Embryonic facial prominence (tissue), 1 donor: ENCODE measurements at regions not wholly inside any gene's neighbourhood (a gene's known extent, or its start where the extent isn't known, plus 50 kb on each side); places are given as distances from the start of the nearest gene placed in this dataset.

Experiments
- DNase-seq: peaks from one replicate; pipeline ENCODE4 v3.0.0-alpha.2; 2016; ENCODE audit errors: extremely low spot score

DNA sequence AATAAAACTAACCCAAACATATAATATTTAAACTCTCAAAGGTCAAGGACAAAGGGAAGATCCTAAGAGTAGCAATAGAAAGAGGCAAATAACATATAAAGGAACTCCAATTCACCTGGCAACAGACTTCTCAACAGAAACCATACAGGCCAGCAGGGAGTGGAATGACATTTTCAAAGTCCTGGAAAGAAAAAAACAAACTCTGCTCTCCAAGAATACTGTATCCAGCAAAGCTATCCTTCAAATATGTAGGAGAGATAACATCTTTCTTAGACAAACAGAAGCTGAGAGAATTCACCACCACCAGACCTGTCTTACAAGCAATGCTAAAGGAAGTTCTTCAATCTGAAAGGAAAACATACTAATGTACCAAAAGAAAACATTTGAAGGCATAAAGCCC is 51.5 kb upstream of the TMEM158 start:
- no peak for DNase-seq

DNA sequence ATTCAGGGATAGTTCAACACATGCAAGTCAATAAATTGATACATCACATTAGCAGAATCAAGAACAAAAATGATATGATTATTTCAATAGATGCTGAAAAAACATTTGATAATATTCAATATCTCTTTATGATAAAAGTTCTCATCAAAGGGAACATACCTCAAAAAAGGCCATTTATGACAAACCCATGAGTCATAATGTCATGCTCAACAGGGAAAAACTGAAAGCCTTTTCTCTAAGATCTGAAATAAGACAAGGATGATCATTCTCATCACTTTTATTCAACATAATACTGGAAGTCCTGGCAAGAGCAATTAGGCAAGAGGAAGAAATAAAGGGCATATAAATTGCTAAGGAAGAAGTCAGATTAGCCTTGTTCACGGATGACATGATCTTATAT is 54.1 kb upstream of the TMEM158 start:
- no peak for DNase-seq

DNA sequence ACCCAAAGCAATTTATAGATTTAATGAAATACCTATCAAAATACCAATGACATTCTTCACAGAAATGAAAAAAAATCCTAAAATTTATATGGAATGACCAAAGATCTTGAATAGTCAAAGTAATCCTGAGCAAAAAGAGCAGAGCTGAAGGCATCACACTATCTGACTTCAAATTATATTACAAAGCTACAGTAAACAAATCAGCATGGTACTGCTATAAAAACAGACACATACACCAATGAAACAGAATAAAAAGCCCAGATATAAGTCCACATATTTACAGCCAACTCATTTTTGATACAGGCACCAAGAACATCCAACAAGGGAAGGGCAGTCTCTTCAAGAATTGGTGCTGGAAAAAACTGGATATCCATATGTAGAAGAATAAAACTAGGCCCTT is 54.9 kb upstream of the TMEM158 start:
- no peak for DNase-seq

DNA sequence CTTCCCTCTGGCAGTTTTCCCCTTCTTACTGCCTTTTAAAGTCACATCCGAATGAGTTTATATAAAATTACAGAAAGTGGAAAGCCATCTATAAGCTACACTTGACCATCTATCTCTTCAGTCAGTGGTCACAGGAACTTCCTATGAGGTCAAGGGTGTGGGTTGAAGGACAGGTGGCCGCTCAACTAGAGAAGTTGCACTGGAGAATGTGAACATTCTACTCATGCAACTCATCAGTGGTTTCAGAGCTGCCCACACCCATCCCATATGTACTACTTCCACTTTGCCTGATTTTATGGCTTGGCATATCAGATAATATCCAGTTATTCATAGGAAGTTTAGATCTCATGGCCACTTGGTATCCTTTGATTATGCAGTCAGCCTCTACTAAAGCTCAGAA is 57.4 kb upstream of the TMEM158 start:
- no peak for DNase-seq

DNA sequence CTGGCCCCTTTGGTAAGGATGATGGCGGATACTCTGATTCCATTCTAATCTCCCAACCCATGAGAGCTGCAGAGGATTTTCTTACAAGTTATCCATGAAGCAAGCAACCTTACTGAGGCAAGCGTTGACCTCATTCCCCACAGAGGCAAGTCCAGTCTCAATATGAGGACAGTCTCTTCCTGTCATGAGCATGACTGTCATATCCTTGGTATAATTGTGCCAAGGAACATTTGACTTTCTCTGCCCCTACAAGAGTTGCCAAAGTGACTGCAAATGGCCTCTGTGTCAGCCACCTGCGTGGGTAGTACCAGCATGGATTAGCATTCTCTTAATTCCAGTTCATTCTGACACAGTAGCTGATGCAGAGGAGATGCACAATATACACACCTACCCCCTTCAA is 71.2 kb upstream of the TMEM158 start:
- DNase-seq: no peak

DNA sequence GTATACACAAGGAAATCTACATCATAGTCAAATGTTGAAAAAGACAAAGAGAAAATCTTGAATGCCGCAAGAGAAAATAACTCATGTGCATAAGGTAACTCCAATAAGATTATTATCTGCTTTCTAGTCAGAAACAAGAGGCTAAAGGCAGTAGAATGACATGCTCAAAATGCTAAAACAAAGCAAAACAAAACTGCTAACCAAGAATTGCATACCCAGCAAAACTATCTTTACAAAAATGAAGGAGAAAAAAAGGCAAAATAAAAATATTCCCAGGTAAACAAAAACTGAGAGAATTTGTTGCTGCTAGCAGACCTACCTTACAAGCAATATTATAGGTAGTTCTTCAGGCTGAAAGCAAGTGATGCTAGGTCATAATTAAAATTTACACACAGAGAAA is 76.4 kb upstream of the TMEM158 start:
- DNase-seq: no peak

DNA sequence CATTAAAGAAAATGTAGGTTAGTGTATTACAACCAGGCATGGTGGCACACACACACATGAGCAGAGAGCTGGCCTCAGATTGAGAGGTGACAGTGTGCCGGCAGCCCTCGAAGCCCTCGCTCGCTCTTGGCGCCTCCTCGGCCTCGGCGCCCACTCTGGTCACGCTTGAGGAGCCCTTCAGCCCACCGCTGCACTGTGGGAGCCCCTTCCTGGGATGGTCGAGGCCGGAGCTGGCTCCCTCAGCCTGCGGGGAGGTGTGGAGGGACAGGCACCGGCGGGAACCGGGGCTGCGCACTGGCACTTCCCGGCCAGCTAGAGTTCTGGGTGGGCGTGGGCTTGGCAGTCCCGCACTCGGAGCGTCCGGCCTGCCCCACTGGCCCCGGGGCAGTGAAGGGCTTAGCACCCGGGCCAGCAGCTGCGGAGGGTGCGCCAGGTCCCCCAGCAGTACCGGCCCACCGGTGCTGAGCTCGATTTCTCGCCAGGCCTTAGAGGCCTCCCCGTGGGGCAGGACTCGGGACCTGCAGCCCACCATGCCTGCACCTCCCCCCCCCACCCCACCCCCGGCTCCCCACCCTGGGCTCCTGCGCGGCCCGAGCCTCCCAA is 80.4 kb upstream of the TMEM158 start:
- no peak for DNase-seq

DNA sequence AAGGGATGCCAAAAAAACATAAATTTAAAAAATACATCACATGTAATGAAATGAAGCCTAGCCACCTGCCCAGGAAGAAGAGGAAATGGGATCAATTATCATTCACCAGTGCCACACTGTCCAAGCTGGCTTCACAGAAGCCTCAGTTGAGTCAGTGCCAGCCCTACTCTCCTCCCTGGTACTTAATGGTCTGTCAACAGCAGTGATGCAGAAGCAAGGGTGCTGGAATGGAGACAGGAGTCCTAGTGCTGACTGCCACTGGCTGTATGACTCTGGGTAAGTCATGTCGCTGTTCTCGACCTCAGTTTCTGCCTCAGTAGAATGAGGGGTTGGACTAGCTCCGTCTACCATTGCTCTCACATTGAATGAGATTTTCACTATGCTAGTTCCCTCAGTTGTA is 78.5 kb upstream of the LARS2 start:
- no peak for DNase-seq

DNA sequence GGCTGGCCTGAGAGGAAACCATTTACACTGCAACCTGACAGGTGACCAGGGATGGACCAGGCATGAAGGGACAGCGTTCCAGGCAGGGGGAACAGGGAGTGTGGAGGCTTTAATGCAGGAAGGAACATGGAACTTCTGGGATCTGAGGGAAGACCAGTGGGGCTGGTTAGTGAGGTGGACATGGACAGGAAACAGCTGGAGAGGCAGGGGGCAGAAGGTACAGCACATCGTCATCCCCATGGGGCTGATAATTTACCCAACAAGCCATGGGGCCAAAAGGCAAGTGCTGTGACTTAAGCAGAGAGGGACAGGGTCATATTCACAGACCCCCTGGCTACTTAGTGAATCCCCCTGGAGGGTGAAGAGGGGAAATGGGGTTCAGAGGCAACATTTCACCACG is 77.0 kb upstream of the LARS2 start:
- no peak for DNase-seq

DNA sequence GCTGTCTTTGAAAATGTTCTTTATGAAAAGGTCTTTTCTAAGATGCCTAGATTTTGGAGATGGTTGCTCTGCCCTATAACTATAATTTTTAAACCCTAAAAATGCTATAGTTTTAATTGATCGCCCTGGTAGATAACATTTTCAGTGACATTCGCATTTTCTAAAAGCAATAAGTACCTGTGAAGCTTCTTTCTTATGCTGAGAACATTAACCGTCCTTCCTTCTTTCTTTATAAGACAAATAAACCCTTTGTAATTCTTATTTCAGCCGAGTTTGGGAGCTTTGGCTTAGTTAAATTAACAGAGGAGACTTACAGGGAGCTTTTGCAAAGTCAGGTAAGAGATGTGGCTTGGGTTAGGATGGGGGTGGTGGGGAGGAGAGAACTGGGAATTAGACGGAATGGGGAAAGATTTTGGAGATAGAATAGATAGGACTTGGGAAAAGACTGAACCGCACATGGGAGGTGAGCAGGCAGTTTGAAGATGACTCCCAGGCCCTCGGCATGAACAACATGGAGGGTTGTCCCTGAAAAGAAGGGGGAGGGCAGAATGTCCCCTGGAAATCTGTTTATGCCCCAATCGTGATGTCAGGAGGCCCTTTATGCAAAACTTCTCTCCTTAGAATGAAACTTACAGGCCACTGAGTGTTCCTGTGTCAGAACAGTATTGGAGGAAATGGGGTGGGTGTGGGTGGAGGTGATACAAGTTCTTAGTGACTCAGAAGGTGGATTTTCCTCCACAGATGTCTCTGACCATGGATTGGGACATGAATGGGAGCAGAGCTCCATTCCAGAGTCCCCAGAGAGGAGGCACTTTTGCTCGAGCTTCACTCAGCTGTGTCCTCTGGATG is 76.2 kb upstream of the LARS2 start:
- DNase-seq: no peak

DNA sequence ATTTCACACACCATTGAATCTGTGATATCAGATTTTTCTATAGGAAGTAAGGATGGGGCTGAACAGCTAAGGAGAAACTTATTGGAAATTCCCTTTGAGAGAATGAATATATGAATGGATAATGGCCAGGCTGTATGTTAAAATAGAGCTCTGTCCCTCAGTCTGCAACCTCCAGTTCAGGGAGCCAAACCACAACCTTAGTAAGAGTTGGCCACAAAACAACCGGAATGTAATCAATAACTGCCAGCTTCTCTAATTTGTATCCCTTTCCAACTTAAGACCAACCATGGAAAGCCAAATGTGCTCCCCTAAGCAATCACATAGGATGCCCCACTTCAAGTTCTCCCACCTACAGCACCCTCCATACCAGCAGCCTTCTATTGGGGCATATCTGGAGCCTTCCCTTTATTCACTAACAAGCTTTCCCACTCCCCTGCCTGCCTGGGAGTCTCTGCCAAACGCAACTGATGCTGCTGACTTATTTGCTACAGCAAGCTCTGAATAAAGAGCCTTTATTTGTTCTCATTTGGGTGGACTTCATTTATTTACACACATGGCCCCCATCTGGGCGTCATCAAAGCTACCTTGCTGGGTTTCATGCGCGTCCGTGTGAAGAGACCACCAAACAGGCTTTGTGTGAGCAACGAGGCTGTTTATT is 75.4 kb upstream of the LARS2 start:
- DNase-seq: no peak

DNA sequence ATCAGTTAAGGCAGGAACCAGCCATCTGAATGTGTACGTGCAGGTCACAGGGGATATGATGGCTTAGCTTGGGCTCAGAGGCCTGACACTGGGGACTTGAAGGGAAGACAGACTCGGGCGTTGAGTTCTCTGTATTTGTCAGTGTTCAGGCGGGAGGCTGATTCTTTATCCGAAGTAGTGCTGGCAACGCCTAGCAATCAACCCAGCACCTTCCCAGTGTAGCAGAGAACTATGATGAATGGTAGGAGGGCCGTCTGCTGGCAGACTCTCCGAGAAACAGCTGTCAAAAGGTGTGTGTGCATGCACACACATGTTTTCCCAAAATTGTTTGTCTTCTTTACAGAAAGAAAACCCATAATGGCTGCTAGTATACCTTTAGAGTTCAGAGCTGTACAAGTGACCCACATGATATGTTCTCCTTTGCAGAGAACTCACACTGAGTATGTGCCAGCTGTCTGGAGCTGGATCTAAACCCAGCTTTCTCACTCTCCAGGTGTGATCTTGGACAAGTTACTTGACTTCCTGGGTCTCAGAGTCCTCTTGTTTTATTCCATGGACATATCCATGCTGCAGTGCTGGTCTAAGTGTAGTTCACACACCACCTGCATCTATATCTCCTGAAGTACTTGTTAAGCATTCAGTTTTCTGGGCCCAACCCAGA is 74.5 kb upstream of the LARS2 start:
- no peak for DNase-seq

DNA sequence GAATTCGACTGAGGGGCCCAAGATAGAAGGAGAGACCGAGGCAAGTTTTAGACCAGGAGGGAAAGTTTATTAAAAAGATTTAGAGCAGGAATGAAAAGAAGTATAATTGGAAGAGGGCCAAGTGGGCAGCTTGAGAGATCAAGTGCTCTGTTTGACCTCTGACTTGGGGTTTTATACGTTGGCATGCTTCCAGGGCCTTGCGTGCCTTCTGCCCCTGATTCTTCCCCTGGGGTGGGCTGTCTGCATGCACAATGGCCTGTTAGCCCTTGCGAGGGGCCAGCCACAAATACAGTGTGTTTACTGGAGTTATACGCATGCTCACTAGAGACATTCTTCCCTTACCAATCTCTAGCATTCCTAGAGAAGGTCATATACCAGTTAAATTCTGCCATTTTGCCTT is 70.7 kb upstream of the LARS2 start:
- no peak for DNase-seq

DNA sequence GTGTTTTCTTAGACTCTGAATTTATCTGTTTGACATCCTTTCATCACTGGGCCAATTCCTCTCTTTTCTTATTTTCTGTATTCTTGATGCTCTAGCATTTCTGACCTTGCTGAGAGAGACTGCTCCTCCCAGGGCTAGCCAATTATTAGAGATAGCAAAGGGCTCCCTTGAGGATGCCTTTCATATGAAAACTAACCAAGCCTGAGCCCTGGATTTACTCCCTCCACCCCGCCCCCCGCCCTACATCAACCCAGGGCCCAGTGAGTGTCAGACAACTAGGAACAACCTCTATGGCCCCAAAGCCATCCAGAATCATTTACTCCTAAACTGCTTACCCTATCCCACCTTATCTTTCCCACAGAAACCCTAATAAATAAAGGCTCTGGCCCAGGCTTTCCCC is 69.7 kb upstream of the LARS2 start:
- no peak for DNase-seq

DNA sequence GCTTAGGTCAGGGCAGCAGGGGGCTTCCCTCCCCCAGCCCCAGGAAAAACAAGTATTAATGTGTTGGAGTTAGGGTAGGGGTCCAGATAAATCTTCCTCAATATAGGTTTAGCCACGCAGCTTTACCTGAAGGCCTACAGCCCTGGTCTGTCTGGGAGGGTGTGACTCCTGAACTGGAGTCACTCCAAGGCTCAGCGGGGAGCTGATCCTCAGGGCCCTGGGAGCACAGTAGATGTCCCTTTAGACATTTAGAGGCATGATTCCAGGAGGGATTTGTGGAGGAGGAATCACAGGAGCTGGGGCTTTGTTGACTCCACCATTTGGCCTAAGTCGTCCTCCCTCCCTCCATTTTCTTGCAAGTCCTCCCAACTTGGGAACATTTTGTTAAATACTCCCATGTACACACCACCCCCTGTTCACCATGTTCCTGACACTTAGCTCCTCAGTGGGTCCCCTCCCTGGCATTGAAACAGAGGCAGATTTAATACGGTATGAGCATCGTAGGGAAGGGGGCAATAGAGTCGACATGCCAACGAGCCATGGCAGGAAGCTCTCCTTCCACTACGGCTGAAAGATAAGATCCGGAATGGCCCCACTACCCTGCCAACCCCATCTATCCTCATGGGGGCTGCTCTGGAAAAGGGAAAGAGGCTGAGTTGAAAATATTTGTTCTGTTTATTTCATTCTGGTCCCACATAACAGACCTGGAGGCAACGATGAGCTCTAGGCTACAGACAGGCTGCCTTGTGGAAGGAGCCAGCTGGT is 69.0 kb upstream of the LARS2 start:
- no peak for DNase-seq

DNA sequence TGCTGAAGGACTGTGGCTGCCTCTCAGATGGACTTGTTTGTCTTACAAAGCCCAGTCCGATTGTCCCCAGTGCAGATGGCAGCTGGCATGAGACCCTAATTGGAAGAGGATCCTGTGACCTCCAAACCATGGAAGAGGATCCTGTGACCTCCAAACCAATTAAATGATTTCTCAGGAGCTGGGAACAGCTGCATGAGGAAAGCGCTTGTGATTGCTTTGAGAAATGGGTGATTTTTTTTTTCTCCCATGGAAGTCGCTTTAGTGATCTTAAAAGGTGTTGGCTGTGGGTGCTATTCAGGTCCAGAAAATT is 68.4 kb upstream of the LARS2 start:
- DNase-seq: no peak

DNA sequence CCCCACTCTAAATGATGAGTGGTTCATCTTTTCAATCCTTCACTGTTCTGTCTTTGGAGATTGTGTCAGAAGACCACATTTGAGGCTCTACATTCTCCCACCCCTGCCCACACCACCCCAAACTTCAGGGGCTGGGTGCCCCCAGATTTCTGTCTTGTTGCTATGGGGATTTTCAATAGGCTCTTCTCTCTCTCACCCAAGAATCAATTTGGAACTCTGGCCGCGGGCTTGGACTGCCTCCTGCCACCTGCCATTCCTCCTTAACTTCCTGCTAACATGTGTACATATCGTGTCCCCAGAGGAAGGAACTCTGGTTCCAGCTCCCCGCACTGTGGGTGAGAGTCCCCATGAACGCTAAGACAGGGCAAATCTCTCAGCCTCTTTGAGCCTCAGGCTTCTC is 67.4 kb upstream of the LARS2 start:
- DNase-seq: no peak

DNA sequence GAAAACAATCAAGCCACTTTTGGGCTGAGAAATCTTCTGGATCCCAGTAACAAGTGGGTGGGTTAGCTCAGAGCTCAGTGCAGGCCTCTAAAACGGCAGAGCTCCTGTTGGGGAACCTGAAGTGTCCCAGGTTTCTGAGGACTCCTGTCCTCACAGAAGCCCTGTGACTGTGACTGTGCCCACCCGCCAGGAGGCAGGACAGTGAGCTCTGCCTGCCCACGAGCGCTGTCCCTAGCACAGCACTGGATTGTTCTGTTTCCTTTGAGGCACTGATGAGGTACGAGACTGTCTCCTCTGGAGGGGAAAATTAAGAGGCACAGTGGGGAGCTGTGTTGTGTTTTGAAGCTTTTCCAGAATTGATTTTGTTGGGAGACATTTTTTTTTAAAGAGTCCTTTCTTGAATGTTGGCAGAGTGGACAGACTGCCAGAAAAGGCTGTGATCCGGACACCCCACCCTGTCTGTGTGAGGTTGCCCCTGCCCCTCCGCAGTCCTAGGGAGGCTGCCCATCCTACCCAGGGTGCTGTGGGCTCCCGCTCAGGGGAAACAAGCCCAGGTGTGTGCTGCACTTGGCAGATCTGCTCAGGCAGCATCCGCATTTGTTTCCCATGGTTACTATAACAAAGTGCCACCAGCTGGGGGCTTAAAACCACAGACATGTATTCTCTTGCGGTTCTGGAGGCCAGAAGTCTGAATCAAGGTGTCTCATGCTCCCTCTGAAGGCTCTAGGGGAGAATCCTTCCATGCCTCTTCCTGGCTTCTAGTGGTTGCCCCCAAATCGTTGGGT is 66.6 kb upstream of the LARS2 start:
- DNase-seq: no peak

DNA sequence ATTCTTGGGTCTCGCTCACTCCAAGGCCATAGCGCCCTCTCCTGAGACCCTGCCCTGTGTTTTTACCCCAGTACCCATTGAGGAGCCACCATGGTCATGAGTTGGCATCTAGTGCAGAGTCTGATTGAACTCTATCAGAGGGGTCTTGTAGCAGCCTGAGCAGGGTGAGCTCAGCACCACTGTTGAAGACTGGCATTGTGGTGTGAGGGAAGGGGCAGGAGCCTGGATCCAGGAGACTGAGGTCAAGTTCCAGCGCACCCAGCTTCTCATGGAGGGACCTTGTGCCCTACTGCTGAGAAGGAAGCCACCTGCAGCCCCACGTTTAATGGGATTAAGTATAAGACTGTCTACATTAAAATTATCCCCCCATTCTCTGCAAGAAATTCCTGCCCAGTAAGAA is 65.8 kb upstream of the LARS2 start:
- no peak for DNase-seq

DNA sequence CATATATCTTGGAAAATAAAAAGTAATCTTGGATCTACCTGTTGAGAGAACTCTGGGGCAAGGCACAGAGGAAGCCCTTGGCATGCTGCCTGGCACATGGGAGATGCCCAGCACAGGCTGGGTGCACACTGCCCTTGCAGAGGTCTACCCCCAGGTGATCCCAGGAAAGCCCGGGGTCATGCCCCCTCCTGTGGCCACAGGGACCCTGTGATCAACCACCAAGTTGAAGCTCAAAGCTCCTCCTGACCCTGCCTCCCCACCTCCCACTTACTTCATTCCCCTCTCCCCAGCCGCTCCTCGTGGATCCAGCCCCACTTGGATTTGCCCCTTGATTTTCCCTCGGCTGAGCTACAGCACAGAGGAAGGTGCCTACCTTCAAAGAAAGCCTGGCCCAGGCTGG is 62.7 kb upstream of the LARS2 start:
- DNase-seq: no peak

DNA sequence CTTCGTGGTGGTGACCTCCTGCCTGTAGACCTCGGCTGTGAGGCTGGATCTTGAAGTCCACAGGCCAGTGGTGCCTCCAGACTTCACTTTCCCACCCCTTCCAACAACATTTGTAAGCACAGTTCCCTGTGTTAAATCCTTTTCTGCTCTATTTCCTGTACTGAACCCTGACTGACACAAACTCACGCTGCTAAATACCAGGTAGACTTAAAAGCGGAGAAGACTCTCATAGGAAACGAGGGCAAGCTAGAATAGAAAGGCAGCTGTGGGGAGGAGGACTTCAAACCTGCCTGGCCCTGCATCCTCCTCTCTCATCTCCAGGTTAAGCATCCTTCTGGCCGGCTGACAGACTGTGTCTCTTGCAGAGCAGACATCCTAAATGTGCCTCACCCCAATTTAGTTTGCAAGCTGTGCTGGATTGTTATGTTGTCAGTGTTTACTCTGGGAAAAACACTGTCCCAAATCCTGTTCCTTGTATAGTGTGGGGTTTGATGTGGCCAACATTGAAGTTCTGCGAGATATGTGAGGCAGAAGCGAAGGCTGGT is 58.5 kb upstream of the LARS2 start:
- no peak for DNase-seq
